HG03575 (cell line): ENCODE measurements at regions not wholly inside any gene's neighbourhood (a gene's known extent, or its start where the extent isn't known, plus 50 kb on each side); places are given as distances from the start of the nearest gene placed in this dataset.

ENCODE experiments used
- ATAC-seq: cut with Tn5 transposase; IDR thresholded peaks from one replicate; pipeline ENCODE4 v1.9.1; 2021; ENCODE audit not compliant: unreplicated experiment, insufficient number of reproducible peaks, low FRiP score; ENCODE audit errors: extremely low read depth

DNA sequence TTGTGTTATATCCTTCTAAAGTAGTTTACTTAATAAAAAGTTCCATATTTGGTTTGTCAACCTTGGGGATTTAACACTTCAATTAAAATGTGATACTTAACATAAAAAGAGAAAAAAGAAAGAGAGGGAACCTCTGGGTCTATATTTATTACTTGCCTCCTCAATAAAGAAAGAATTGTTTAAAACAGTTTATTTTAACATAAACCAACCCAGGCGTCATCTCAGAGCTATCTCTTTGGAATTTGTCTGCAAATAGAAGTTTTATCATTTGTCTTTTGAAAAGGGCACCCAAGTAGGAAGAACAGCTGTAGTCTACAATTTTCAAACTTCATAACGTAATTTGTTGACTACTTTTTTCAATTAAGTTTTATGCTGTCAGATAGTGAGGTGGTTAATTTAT lies 364.1 kb downstream of the KCNJ2 start:
- no peak for ATAC-seq

DNA sequence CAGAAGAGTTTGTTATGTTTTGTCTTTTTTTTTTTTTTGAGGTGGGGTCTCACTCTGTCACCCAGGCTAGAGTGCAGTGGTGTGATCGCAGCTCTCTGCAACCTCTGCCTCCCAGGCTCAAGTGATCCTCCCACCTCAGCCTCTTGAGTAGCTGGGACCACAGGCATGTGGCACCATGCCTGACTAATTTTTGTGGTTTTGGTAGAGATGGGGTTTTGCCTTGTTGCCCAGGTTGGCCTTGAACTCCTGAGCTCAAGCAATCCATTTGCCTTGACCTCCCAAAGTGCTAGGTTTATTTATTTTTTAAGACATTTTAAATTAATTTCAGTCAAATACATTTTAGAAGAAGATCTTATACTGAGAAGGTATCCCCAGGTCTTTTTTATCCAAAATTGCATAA lies 366.7 kb downstream of the KCNJ2 start:
- ATAC-seq: no peak

DNA sequence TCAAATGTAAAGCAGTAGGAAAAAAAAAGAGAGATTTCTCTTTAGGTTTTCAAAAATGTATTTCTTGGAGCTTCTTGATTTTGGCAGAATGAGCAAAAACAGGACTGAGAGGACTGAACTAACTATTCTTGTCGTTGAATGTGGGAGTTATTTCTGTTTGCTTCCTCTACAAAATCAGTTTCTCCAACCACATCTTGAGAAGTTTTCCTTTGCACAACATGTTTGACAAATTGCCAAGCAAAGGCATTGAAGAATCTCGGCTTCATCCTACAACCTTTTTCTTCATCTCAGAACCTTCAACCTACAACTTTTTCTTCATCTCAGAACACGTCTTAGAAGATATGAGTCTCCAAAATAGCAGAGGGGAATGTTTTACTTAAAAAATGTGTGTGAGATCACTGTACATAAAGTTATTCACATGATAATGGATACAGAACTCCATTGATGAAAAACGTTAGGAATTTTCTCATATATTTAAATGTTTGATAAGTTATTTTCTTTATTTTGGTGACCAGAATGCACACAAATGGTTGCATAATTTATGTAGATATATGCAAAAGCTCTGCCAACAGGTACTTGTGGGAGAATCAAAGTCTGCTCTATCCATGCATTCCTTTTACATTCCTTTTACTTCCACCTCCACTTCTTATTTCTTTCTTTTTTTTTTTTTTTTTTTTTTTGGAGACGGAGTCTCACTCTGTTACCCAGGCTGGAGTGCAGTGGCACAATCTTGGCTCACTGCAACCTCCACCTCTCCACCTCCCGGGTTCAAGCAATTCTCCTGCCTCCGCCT lies 370.0 kb downstream of the KCNJ2 start:
- ATAC-seq: no peak

DNA sequence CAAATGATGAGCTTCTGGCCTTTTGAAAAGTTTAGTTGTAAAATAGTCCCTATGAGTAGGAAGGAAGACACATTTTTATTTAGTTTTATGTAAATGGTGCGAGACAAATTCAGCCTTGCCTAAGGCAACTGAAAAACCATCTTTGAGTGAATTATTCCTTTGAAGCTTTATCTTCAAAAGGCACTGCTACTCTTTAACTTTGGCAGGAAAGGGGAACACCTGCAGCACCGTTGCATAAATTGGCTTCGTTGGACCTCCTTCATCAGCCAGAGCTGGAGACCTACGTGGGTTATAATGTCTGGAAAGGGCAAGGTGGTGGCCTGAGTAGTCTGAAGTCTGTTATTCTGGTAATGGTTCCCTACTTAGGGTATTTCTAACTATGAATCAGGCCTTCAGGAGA lies 373.5 kb downstream of the KCNJ2 start:
- ATAC-seq: no peak

DNA sequence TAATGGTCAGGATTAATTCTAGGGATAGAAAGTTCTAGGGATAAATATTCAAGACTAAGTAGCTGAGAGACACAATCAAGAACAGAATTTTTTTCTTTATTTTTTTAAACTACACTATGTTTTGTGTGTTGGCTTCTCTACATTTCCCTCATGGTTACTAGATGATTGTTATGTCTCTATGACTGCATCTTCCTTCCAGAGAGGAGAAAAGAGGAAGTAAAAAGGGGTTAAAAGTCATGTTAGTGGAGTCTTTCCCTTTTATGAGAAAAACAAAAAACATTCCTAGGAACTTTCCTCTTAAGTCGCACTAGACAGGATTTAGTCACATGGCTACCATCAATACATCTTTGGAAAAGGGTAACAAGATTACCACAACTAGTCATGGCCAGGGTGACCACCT lies 375.0 kb downstream of the KCNJ2 start:
- no peak for ATAC-seq

DNA sequence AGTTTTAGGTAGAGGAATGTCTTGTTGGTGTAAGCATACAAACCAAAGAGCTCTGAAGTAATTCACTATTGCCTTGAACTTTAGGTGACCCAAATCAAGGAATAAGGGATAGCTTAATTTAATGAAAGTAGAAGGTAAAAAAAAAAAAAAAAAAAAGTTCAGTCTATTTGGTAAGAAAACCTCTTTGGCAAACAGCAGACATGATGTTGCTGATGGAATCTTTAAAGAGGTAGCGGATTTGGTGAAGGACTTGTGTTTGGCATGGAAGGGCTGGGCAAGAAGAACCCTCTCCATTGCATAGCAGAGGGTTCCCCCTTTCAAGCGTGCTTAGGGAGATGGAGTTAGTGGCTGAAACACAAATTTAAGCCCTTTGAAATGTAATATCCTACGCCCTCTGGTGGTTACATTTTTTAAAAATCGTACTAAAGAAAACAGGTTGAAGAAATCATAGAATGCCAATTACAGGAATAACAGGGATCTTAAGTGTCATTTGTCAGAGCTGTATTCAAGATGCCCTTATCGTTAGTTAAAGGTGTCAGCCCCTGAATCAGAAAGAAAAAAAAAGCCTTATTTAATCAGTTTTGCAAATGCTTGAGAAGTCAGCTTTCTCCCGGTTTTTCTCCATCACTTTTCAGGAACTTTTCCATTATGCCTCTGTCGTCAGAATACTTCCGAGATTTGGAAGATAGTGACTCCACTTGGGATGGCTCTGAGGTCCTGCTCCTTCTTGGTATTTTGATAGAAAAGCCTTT lies 383.1 kb downstream of the KCNJ2 start:
- no peak for ATAC-seq

DNA sequence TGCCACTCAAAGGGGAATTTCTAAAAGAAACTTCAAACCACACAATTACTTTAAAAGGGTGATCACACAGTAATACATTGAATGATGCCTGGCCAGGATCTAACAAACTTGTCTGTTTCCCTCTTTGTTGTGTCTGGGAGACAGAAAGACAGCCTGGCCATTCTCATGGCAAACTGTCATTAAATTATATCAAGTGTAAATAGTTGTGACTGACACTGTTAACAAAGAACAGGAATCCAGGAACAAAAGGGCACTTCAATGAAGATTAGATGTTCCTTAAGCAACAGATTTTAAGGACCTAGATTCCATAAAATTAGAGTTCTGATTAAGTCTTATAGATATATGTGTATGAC lies 383.6 kb downstream of the KCNJ2 start:
- no peak for ATAC-seq

DNA sequence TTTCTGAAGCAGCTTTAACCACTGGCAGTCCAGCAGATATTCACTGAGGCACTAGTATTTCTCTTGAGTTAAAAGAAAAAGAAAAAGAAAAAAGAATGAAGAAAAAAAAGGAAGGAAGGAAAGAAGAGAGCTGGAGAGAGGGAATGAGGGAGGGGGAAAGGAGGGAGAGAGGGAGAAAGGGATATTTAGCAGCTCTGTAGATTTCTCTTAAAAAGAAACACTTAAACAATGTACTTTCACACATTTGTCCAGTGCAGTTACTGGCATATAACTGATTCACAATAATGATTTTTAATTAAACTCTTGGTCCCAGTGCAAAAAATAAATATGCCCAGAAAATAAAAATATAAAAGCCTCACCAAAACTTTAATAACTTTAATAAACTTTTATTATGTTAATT lies 386.4 kb downstream of the KCNJ2 start:
- no peak for ATAC-seq

DNA sequence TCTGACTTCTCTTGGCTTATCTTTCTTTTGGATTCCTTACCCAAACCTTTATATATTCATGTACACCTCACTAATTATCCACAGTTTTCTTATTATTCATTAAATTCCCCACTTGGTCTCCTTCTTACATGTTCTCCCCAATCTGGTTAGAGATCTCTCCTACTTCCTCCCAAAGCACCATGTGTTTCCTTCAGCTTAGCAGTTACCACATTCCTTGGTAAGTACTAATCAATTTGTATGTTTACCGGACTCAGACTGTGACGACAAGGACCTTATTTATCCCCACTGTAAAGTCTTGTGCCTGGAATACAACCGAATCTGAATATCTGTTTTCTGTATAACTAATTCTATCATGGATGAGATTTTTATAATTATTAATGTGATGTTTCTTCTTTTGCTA lies 389.5 kb downstream of the KCNJ2 start:
- ATAC-seq: no peak

DNA sequence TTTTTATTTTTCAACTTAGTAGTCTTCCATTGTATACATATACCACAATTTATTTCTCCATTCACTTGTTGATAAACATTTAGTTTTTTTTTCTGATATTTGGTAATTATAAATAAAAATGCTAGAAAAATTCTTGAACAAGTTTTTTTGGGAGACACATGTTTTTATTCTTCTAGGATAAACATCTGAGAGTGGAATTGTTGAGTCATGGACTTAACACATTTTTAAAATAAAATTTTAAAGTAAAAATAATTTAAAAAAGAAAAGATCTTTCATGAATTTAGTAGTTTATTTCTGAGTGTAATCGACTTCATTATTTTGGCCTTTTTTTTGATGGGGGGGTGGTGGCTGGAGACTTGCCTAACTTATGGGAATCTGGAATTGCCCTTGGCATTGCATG lies 391.1 kb downstream of the KCNJ2 start:
- no peak for ATAC-seq

DNA sequence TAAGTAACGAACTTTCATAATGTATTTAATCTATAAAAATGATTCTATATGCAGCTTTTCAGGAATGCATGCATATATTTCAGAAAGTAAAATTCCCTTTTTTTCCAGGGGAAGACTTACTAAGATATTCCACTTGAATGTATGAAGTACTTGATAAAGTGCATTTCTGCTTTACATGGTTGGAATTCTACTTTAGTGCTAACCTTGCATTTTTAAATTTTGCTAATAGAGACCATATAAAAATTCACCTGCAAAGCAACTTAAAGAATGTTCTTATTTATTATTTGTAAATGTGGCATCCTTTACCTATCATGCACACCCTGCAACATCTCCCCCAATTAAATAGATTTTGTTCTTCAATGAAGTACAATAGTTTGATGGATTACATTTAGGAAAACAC lies 392.8 kb downstream of the KCNJ2 start:
- ATAC-seq: no peak

DNA sequence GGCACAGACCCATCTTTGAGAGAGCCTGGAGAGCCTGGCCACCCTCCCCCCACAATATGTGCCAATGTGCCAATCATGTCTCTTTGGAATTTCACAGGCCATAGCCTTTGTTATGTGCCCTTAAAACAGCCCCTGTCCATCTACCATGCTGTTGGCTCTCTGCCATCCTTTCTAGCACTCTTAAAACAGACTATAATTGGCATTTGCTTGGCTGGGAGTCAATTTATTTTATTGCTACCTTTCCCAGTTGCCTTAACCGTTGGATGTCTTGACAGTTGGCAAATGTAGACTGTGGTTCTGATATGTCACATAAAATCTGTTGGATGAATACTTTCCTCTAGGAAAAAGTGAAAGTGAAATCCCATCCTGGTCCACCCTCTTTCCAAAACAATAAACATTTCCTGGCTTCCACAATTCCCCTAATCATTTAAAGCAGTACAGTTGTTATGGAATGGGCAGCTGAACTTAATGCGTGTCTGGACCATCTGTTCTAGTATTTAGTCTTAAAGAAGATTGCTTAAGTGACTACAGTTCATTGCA lies 394.0 kb downstream of the KCNJ2 start:
- no peak for ATAC-seq

DNA sequence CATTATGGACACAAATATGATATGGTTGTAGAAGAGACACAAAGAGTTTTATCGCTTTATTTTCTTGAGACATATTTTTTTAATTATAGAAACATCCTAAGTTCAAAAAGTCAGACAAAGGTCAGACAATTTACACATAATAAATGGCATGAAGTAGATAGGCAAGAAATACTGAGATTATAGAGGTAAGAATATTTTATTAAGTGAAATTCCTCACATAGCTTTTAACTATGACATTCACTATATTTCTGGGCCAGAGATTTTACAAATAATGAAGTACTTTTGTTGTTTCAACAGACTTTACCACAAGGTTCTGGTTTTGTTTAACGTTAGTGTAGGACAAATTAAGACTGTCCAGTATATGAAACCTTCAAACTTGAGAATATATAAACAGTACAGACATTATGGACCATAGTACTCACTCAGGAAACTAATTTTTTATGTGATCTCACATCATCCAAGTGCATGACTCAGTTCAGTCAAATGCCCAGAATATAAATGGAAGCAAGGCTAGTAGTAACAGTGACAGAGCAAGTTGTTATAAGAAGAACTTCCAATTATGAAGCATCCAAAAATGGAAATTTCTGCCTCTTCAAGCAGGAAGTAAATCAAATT lies 394.8 kb downstream of the KCNJ2 start:
- no peak for ATAC-seq

DNA sequence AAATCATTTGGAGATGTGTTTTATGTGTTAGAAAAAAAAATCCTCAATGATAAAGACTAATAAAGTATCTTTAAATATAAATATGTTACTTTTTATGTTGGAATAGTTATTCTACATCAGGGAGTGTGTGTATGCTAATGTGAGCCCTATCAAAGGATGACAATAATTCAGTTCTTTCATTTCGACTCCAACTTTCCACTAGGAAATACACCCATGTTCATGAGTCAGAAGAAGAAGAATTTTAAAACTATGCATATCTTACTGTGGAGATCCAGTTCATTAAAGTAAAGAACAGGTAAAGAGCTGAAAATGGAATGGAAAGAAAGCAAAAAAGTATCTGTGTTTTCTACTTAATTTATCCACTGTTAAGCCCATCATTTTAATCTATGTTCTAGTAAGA lies 399.8 kb downstream of the KCNJ2 start:
- ATAC-seq: no peak

DNA sequence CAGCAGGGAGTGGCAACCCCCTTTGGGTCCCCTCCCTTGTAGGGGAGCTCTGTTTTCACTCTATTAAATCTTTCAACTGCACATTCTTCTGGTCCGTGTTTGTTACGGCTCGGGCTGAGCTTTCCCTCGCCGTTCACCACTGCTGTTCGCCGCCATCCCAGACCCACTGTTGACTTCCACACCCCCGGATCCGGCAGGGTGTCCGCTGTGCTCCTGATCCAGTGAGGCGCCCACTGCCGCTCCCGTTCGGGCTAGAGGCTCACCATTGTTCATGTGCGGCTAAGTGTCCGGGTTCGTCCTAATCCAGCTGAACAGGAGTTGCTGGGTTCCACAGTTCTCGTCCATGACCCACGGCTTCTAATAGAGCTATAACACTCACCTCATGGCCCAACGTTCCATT lies 408.1 kb downstream of the KCNJ2 start:
- ATAC-seq: no peak

DNA sequence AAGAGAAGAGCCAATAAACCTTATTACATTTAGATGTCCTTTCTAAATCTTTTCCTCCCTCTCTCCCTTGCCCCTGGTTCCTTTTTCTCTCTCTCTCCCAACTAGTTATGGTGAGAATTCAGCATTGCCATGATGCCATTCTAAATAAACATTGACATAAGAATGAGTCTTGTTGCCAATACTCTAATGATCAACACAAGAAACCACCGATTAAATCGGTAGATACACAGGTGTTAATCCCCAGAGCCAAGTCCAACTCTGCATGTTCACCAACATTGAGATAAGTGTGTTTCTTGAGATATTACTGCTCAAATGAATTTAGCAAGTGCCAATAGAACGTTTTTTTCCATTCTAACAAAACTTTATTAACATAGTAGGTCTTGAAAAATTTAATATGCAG lies 412.1 kb downstream of the KCNJ2 start:
- no peak for ATAC-seq

DNA sequence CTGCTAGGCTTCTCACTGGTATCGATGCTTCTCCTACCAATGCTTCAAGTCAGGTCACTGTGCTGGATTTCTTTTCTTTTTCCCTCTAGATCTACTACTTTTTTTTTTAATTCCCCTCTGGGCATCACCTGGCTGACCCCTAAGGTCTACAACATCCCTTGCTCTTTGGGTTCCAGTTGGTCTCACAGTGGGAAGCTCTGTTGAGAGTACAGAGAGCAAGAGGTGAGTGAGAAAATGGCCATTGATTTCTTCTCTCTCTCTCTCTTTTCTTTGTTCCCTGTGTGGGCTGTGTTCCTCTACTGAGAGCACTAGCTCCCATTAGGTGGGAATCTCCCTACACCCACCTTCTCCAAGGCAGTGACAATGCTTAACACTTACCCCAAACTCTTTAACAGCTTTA lies 413.4 kb downstream of the KCNJ2 start:
- ATAC-seq: no peak

DNA sequence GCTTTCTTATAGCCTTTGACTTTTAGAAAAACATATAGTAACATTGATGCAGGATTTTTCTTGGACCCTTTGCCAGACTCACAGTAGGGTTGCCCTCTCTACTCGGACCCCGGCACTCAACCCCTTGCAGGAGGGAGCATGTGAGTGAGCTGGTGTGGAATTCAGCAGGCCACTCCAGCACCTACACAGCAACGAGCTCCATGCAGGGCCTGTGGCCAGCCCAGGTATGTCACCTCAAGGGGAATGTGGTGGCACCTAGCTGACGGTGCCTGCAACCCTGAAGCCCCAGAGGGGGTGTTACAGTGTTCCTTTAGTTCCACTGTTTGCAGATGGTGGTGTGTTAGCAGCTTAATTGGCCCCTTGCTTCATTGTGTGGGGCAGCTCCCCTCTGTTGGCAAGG lies 414.9 kb downstream of the KCNJ2 start:
- no peak for ATAC-seq

DNA sequence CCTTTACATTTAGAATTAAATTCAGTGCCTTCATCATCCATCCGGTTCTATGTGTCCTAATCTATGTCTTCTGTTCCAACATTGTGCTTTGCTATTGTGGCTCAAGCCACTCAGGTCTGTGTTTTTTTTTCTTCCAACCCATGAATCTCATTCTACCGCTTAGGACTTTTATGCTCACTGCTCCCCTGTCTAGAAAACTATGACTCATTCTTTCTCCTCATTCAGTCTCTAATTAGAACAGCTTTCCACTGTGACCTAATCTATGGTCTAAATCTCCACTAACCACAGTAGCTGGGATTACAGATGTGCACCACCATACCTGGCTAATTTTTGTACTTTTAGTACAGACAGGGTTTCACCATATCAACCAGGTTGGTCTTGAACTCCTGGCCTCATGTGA lies 418.7 kb downstream of the KCNJ2 start:
- no peak for ATAC-seq

DNA sequence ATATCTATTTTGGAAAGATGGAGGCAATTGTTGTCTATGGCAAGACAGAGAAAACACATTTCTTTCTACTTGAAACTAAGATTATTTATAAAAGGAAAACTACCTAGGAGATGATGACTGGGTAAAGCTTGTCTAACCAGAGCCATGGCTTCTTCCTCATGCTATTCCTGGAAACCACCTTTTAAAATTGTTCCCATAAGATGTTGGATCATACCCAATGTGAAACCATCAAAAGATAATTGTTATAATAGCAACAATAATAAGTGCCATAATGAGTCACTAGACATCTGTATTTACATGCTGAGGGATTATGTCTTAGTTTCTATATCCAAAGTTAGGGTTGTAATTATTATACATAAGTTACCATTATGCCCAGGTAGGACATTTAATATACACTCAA lies 428.4 kb downstream of the KCNJ2 start:
- no peak for ATAC-seq
